ENCODE measurements at regions not wholly inside any gene's neighbourhood (a gene's known extent, or its start where the extent isn't known, plus 50 kb on each side); places are given as distances from the start of the nearest gene placed in this dataset.
"Not testable (repeated sequence)": the region's sequence is repeated elsewhere in the genome, so short reads cannot be mapped to it uniquely, and the experiment has no call there.

DNA sequence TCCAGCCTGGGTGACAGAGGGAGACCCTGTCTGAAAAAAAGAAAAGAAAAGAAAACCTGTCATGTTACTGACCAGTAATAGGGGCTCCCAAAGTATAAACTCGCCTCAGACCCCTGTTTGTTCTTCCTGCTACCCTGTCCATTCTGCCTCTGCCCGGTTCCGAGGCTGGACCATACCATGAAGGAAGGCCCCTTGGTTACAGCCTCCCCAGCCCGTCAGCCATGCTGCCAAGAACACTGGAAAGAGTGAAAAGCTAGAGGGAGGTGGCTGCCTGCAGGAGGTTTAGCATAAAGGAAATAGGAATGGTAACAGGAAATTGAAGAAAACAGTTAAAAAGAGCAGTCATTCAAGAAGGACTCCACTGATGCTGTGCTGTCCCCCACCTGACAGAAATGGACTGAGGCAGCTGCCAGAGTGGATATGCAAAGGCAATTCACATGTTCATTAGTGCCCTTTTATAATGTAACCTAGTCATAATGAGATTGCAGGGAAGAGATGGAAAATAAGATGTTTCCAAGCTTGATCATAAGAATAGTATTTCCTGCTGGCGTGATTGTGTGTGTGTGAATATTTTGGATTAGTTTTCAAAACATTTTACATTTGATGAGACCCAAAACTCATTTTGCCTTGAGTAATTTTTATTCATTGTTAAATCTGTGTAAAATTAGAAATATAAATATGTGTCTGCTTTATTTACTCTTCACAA lies 102.6 kb downstream of the GOSR1 start:
- H3K27me3 ChIP-seq (ENCODE audit: control insufficient read depth, insufficient read depth, low read length), result no peaks in the 10 kb centered on the region
- DNase-seq (ENCODE audit: low read depth), result no peak
- H3K36me3 ChIP-seq (ENCODE audit: control insufficient read depth, insufficient read depth, low read length), result no peaks in the 10 kb centered on the region
- no peak for FAIRE-seq
- TF ChIP-seq, protein P1, sequence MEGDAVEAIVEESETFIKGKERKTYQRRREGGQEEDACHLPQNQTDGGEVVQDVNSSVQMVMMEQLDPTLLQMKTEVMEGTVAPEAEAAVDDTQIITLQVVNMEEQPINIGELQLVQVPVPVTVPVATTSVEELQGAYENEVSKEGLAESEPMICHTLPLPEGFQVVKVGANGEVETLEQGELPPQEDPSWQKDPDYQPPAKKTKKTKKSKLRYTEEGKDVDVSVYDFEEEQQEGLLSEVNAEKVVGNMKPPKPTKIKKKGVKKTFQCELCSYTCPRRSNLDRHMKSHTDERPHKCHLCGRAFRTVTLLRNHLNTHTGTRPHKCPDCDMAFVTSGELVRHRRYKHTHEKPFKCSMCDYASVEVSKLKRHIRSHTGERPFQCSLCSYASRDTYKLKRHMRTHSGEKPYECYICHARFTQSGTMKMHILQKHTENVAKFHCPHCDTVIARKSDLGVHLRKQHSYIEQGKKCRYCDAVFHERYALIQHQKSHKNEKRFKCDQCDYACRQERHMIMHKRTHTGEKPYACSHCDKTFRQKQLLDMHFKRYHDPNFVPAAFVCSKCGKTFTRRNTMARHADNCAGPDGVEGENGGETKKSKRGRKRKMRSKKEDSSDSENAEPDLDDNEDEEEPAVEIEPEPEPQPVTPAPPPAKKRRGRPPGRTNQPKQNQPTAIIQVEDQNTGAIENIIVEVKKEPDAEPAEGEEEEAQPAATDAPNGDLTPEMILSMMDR (IDR thresholded peaks at IDR 0.05; ENCODE audit: insufficient read depth, low read length, severe bottlenecking), result no peak
- no peak overlapping the region for H3K4me3 ChIP-seq (ENCODE audit: low read depth, low read length)

- H3K27me3 ChIP-seq (ENCODE audit: control insufficient read depth, insufficient read depth, low read length); H3K4me3 ChIP-seq (ENCODE audit: low read depth, low read length); DNase-seq (ENCODE audit: low read depth); H3K36me3 ChIP-seq (ENCODE audit: control insufficient read depth, insufficient read depth, low read length): not testable (repeated sequence)
- peak; percentile 43 for FAIRE-seq
Measured at GRCh38 chr17:30578015-30578717, 101.0 kb downstream of the GOSR1 start.

All from bronchial epithelial cell (primary cell).